ENCODE measurements at regions not wholly inside any gene's neighbourhood (a gene's known extent, or its start where the extent isn't known, plus 50 kb on each side); places are given as distances from the start of the nearest gene placed in this dataset.
"Not testable (repeated sequence)": the region's sequence is repeated elsewhere in the genome, so short reads cannot be mapped to it uniquely, and the experiment has no call there.

DNA sequence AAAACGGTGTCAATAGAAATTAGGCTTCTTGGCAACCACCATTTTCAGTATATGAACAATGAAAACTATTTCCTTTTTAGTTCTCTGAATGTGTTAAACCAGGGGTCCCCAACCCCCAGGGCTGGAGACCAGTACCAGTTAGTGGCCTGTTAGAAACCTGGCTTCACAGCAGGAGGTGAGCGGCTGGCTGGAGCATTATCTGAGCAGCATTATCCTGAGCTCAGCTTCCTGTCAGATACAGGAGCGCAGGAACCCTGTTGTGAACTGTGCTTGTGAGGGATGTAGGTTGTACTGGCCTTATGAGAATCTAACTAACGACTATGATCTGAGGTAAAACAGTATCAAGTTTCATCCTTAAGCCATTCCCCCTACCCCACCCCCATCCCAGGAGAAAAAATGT, 328.7 kb downstream of the ZBBX start:
- no peak overlapping the region for H3K27ac ChIP-seq
- H3K4me3 ChIP-seq (ENCODE audit: low read depth, low read length), result no peak overlapping the region
- no peak for TF ChIP-seq CTCF (IDR thresholded peaks at IDR 0.05; ENCODE audit: low read depth, low read length, missing control alignments)
- H3K27me3 ChIP-seq (replicated peaks), result no peaks in the 10 kb centered on the region
- in situ Hi-C loops (cut with HindIII; ENCODE audit: low pct_ligation_motif_present, low sequenced_read_pairs), result no loop called here
- no peaks in the 10 kb centered on the region for H3K36me3 ChIP-seq (replicated peaks)
- DNase-seq, result no peak

DNA sequence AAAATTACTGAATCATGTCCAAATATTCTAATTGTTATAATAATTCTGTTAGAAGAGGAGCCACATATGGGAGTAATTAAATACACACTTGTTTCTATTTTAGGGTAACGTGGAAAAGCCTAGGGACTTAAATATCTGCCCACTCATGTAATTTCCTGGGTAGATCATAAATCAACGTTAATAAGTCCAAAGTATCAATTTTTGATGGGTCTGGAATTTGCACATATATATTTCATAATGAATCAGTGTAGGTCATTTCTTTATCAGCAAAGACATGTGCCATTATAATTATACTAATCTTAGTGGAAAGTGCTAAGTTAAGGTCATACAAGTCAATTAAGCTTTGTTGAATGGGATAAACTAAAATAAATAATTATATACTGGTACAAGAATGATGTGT, 346.2 kb downstream of the ZBBX start:
- H3K36me3 ChIP-seq (replicated peaks), result no peaks in the 10 kb centered on the region
- H3K4me3 ChIP-seq (ENCODE audit: low read depth, low read length), result no peak overlapping the region
- DNase-seq, result no peak
- in situ Hi-C loops (cut with HindIII; ENCODE audit: low pct_ligation_motif_present, low sequenced_read_pairs), result no loop called here
- H3K27ac ChIP-seq, result no peak overlapping the region
- TF ChIP-seq CTCF (IDR thresholded peaks at IDR 0.05; ENCODE audit: low read depth, low read length, missing control alignments), result no peak
- no peaks in the 10 kb centered on the region for H3K27me3 ChIP-seq (replicated peaks)

DNA sequence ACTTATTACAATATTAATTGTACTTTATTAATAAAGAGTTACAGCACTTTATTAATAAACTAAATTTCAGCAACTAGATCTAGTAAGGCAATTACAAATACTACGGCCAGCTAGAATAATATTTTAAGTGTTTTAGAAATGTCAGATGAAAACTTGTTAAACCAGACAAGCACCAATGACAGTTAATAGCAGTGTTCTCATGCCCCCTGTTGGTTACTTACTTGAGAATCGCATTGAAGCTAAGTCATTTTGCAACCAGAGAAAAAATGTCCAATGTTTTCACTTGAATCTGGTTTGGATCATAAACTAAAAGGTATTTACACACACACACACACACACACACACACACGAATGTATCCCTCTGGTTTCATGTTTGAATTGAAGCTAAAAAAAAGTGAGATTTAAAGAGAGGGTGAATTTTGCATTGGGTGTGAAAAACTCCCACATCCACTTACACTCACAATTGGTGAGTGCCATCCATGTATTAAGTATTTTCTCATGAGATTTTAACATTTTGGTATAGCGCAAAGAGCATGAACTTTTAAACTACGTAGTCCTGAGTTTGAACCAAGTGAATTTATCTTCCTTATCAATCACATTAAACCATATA, 347.7 kb downstream of the ZBBX start:
- in situ Hi-C loops (cut with HindIII; ENCODE audit: low pct_ligation_motif_present, low sequenced_read_pairs), result no loop called here
- no peak overlapping the region for H3K27ac ChIP-seq
- no peak overlapping the region for H3K4me3 ChIP-seq (ENCODE audit: low read depth, low read length)
- TF ChIP-seq CTCF (IDR thresholded peaks at IDR 0.05; ENCODE audit: low read depth, low read length, missing control alignments), result peak; percentile 64
- DNase-seq, result peak; percentile 62
- no peaks in the 10 kb centered on the region for H3K36me3 ChIP-seq (replicated peaks)
- no peaks in the 10 kb centered on the region for H3K27me3 ChIP-seq (replicated peaks)

GRCh38 chr3:167031364-167032049, 348.6 kb downstream of the ZBBX start:
- Histone ChIP-seq H3K36me3 (replicated peaks) (no peaks in the 10 kb centered on the region), H3K27ac (no peak overlapping the region), H3K4me3 (ENCODE audit: low read depth, low read length) (no peak overlapping the region), H3K27me3 (replicated peaks) (no peaks in the 10 kb centered on the region)
- in situ Hi-C loops (cut with HindIII; ENCODE audit: low pct_ligation_motif_present, low sequenced_read_pairs), result no loop called here
- no peak for TF ChIP-seq CTCF (IDR thresholded peaks at IDR 0.05; ENCODE audit: low read depth, low read length, missing control alignments)
- peak; percentile 6 for DNase-seq

DNA sequence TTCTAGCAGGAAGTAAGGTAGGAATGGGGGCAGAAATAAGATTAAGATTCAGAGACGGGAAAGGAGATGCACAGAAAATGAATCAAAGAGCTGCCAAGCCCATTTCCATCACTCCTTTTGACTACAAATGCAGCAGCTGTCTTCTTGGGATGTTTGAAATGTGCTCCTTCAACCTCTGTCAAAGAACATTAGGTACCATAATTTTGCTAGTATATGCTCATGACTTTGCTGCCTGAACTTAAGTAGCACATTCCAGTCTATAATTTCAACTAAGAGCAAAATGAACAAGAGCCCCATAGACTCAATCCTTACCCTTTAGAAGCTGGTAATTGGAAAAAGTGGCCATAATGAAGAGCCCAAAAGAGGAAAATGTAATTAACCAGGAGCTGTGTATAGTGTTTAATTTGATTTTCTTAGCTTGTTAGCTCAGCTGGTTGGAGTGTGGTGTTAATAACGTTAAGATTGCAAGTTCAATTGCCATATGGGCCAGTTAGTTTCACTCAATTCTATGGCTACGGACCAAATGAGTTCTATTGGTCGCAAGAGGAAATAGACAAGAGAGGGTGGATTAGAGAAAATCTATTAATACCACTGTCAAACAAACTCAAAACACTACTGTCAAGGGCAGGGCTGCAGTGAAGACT, 349.9 kb downstream of the ZBBX start:
- no peaks in the 10 kb centered on the region for H3K27me3 ChIP-seq (replicated peaks)
- DNase-seq, result no peak
- no peak overlapping the region for H3K27ac ChIP-seq
- no peaks in the 10 kb centered on the region for H3K36me3 ChIP-seq (replicated peaks)
- in situ Hi-C loops (cut with HindIII; ENCODE audit: low pct_ligation_motif_present, low sequenced_read_pairs), result no loop called here
- no peak overlapping the region for H3K4me3 ChIP-seq (ENCODE audit: low read depth, low read length)
- TF ChIP-seq CTCF (IDR thresholded peaks at IDR 0.05; ENCODE audit: low read depth, low read length, missing control alignments), result no peak

GRCh38 chr3:167019503-167019902, 360.6 kb downstream of the ZBBX start:
- in situ Hi-C loops (cut with HindIII; ENCODE audit: low pct_ligation_motif_present, low sequenced_read_pairs); H3K27ac ChIP-seq; H3K36me3 ChIP-seq (replicated peaks); H3K4me3 ChIP-seq (ENCODE audit: low read depth, low read length); H3K27me3 ChIP-seq (replicated peaks); DNase-seq: not testable (repeated sequence)

DNA sequence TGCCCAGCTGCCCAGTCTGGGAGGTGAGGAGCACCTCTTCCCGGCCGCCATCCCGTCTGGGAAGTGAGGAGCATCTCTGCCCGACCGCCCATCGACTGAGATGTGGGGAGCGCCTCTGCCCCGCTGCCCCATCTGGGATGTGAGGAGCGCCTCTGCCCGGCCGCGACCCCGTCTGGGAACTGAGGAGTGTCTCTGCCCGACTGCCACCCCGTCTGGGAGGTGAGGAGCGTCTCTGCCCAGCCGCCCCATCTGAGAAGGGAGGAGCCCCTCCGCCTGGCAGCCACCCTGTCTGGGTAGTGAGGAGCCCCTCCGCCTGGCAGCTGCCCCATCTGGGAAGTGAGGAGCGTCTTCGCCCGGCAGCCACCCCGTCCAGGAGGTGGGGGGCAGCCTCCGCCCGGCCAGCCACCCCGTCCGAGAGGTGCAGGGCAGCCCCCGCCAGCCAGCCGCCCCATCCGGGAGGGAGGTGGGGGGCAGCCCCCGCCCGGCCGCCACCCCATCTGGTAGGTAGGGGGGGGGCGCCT, 361.4 kb downstream of the ZBBX start:
- DNase-seq; H3K27ac ChIP-seq; in situ Hi-C loops (cut with HindIII; ENCODE audit: low pct_ligation_motif_present, low sequenced_read_pairs); H3K36me3 ChIP-seq (replicated peaks); H3K4me3 ChIP-seq (ENCODE audit: low read depth, low read length); H3K27me3 ChIP-seq (replicated peaks): not testable (repeated sequence)

All from brain microvascular endothelial cell (primary cell).